SK-N-SH treated with all-trans-retinoic acid at 6 μM for 48 hours (cell line): ENCODE measurements at regions not wholly inside any gene's neighbourhood (a gene's known extent, or its start where the extent isn't known, plus 50 kb on each side); places are given as distances from the start of the nearest gene placed in this dataset.

ENCODE experiments used
- ATAC-seq: fragments of 200-7000 bp; cut with Tn5 transposase; 3 replicates; pipeline ENCODE4 v1.9.1; 2020; ENCODE audit warnings: mild to moderate bottlenecking, moderate library complexity
- ARNTL ChIP-seq: fragments of 450-650 bp; formaldehyde crosslinking; IDR thresholded peaks from 2 replicates; pipeline ENCODE4 v1.5.0; 2020; ENCODE audit warnings: low read depth, mild to moderate bottlenecking, moderate library complexity, borderline replicate concordance
- CREB5 ChIP-seq: fragments of 250-450 bp; sonication (Bioruptor Pico); IDR thresholded peaks from 2 replicates; pipeline ENCODE4 v1.5.1; 2020; ENCODE audit warnings: low read depth, mild to moderate bottlenecking, moderate library complexity
- CSDC2 ChIP-seq: fragments of 250-450 bp; sonication (Bioruptor Pico); IDR thresholded peaks from 2 replicates; pipeline ENCODE4 v1.5.0; 2020; ENCODE audit warnings: mild to moderate bottlenecking, moderate library complexity
- GLIS3 ChIP-seq: fragments of 250-450 bp; sonication (Bioruptor Pico); IDR thresholded peaks from 2 replicates; pipeline ENCODE4 v1.5.0; 2020; ENCODE audit warnings: mild to moderate bottlenecking, moderate library complexity
- ISL1 ChIP-seq: fragments of 250-450 bp; sonication (Bioruptor Pico); IDR thresholded peaks from 2 replicates; pipeline ENCODE4 v2.1.2; 2022; ENCODE audit warnings: mild to moderate bottlenecking, moderate library complexity
- OSR1 ChIP-seq: fragments of 250-450 bp; sonication (Bioruptor Pico); IDR thresholded peaks from 2 replicates; pipeline ENCODE4 v1.8.0; 2022; ENCODE audit warnings: moderate library complexity, mild to moderate bottlenecking, inconsistent platforms
- POU6F1 ChIP-seq: fragments of 250-450 bp; sonication (Bioruptor Pico); IDR thresholded peaks from 2 replicates; pipeline ENCODE4 v1.8.0; 2021; ENCODE audit warnings: low read depth, mild to moderate bottlenecking, moderate library complexity, borderline replicate concordance
- PPARA ChIP-seq: fragments of 250-450 bp; sonication (Bioruptor Pico); IDR thresholded peaks from 2 replicates; pipeline ENCODE4 v1.5.0; 2020; ENCODE audit warnings: mild to moderate bottlenecking, borderline replicate concordance
- RARB ChIP-seq: fragments of 250-450 bp; sonication (Bioruptor Pico); IDR thresholded peaks from 2 replicates; pipeline ENCODE4 v1.8.0; 2021; ENCODE audit warnings: mild to moderate bottlenecking, moderate library complexity
- TCF4 ChIP-seq: fragments of 250-450 bp; sonication (Bioruptor Pico); IDR thresholded peaks from 2 replicates; pipeline ENCODE4 v1.8.0; 2021; ENCODE audit warnings: mild to moderate bottlenecking, moderate library complexity, borderline replicate concordance
- TOX ChIP-seq: fragments of 250-450 bp; sonication (Bioruptor Pico); IDR thresholded peaks from 2 replicates; pipeline ENCODE4 v1.8.0; 2021; ENCODE audit warnings: mild to moderate bottlenecking, moderate library complexity, borderline replicate concordance
- ZC3H10 ChIP-seq: fragments of 250-450 bp; sonication (Bioruptor Pico); IDR thresholded peaks from 2 replicates; pipeline ENCODE4 v1.5.1; 2021; ENCODE audit warnings: mild to moderate bottlenecking, moderate library complexity
- ZFP3 ChIP-seq: fragments of 250-450 bp; sonication (Bioruptor Pico); IDR thresholded peaks from 2 replicates; pipeline ENCODE4 v1.5.0; 2020; ENCODE audit warnings: mild to moderate bottlenecking, moderate library complexity
- ZFP30 ChIP-seq: fragments of 450-650 bp; formaldehyde crosslinking; IDR thresholded peaks from 2 replicates; pipeline ENCODE4 v1.5.0; 2022; ENCODE audit warnings: mild to moderate bottlenecking, moderate library complexity
- ZNF565 ChIP-seq: fragments of 450-650 bp; formaldehyde crosslinking; conservative IDR thresholded peaks from 2 replicates; pipeline ENCODE4 v1.5.0; 2020; ENCODE audit warnings: low read depth, mild to moderate bottlenecking, moderate library complexity
- ZNF70 ChIP-seq: fragments of 450-650 bp; formaldehyde crosslinking; IDR thresholded peaks from 2 replicates; pipeline ENCODE4 v1.5.0; 2020; ENCODE audit warnings: mild to moderate bottlenecking, moderate library complexity
- ZNF8 ChIP-seq: fragments of 450-650 bp; formaldehyde crosslinking; IDR thresholded peaks from 2 replicates; pipeline ENCODE4 v1.5.0; 2020; ENCODE audit warnings: mild to moderate bottlenecking, moderate library complexity
- TF ChIP-seq, protein P1 (sequence below): fragments of 250-450 bp; sonication (Bioruptor Pico); IDR thresholded peaks from 2 replicates; pipeline ENCODE4 v1.5.1; 2021; ENCODE audit warnings: mild to moderate bottlenecking, moderate library complexity
- TF ChIP-seq, protein P2 (sequence below): fragments of 250-450 bp; sonication (Bioruptor Pico); IDR thresholded peaks from 2 replicates; pipeline ENCODE4 v1.8.0; 2020; ENCODE audit warnings: mild to moderate bottlenecking, moderate library complexity, borderline replicate concordance
- TF ChIP-seq, protein P3 (sequence below): fragments of 250-450 bp; sonication (Bioruptor Pico); IDR thresholded peaks from 2 replicates; pipeline ENCODE4 v1.5.0; 2020; ENCODE audit warnings: mild to moderate bottlenecking, moderate library complexity

DNA sequence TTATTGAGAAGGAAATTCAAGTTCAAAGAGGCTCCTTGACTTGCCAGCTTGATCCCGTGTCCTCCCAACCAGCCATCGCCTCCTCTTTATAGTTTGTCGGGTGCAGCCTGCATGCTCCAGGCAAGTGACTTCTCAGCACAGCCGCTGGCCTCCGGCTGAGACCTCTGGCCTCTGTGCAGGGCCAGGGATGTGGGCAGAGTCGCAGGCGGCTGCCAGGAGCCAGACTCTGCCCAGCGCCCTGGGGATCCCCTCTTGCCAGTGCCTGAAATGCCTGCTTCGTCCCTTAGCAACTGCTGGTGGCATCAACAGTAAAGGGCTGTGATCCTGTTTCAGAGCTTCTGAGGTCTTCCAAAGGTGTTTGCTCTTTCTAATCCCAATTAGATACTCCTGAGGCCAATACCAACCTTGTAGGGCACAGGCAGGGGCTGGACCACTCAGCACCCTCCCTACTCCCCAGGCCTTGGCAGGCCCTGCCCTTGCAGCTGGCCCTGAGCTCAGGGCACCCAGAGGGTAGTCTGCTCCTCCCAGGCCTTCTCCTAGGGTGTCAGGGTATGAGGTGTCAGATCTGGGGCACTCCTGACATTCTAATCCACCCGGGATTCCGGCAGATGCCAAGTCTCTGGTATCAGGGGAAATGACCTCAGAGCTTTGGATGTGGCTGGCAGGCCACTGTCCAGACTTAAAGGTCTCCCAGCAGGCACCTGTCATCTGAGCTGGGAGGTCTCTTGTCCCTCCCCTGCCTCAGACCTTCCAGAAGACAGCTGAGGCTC, 68.0 kb upstream of the SIAH1 start:
- no peak for ATAC-seq
- TF ChIP-seq ZNF8 = no peak
- no peak for TF ChIP-seq RARB (CRISPR knock-in tag)
- no peak for TF ChIP-seq POU6F1 (CRISPR knock-in tag)
- TF ChIP-seq, protein P1, sequence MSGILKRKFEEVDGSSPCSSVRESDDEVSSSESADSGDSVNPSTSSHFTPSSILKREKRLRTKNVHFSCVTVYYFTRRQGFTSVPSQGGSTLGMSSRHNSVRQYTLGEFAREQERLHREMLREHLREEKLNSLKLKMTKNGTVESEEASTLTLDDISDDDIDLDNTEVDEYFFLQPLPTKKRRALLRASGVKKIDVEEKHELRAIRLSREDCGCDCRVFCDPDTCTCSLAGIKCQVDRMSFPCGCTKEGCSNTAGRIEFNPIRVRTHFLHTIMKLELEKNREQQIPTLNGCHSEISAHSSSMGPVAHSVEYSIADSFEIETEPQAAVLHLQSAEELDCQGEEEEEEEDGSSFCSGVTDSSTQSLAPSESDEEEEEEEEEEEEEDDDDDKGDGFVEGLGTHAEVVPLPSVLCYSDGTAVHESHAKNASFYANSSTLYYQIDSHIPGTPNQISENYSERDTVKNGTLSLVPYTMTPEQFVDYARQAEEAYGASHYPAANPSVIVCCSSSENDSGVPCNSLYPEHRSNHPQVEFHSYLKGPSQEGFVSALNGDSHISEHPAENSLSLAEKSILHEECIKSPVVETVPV (CRISPR knock-in tag) = no peak
- TF ChIP-seq ZFP30 (CRISPR knock-in tag) = no peak
- no peak for TF ChIP-seq ZC3H10 (CRISPR knock-in tag)
- no peak for TF ChIP-seq CSDC2 (CRISPR knock-in tag)
- TF ChIP-seq, protein P2, sequence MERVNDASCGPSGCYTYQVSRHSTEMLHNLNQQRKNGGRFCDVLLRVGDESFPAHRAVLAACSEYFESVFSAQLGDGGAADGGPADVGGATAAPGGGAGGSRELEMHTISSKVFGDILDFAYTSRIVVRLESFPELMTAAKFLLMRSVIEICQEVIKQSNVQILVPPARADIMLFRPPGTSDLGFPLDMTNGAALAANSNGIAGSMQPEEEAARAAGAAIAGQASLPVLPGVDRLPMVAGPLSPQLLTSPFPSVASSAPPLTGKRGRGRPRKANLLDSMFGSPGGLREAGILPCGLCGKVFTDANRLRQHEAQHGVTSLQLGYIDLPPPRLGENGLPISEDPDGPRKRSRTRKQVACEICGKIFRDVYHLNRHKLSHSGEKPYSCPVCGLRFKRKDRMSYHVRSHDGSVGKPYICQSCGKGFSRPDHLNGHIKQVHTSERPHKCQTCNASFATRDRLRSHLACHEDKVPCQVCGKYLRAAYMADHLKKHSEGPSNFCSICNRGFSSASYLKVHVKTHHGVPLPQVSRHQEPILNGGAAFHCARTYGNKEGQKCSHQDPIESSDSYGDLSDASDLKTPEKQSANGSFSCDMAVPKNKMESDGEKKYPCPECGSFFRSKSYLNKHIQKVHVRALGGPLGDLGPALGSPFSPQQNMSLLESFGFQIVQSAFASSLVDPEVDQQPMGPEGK (CRISPR knock-in tag) = no peak
- TF ChIP-seq ZFP3 (CRISPR knock-in tag) = no peak
- TF ChIP-seq, all 23 proteins: peak for 0

DNA sequence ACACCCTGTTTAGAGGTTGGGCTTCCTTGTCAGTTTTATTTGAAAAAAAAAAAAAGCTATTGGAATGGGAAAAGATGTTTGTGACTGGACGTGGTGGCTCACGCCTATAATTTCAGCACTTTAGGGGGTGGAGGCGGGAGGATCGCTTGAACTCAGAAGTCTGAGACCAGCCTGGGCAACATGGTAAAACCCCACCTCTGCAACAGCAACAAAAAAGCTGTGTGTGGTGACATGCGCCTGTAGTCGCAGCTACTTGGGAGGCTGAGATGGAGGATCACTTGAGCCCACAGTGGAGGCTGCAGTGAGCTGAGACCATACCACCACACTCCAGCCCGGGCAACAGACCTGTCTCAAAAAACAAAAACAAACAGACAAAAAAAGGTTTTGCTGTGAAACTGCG, 66.1 kb upstream of the SIAH1 start:
- TF ChIP-seq OSR1 (no peak), ZC3H10 (CRISPR knock-in tag) (no peak), ZFP3 (CRISPR knock-in tag) (no peak), ZNF70 (CRISPR knock-in tag) (no peak), ZNF565 (no peak), CSDC2 (CRISPR knock-in tag) (no peak)
- TF ChIP-seq, protein P1 (CRISPR knock-in tag) = no peak
- TF ChIP-seq, protein P2 (CRISPR knock-in tag) = no peak

DNA sequence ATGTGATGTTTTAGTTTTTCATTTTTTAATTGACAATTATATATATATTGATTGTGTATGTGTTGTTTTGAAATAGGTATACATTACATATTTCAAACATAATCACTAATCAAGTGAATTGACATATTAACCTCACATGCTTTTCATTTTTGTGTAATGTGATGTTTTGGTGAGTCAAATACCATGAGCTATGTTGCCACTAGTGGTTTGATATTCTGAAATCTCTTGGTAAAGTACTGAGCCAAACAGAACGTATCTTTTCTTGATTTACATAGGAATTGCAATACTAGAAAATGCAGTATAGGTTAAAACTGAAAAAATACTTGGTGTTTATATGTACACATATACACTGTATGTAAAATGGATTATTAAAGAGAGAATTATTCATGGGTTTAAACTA, 65.2 kb upstream of the SIAH1 start:
- no peak for ATAC-seq
- TF ChIP-seq CSDC2 (CRISPR knock-in tag) (no peak), CREB5 (CRISPR knock-in tag) (no peak), TCF4 (no peak), ZNF70 (CRISPR knock-in tag) (no peak), PPARA (CRISPR knock-in tag) (no peak), ZC3H10 (CRISPR knock-in tag) (no peak), GLIS3 (CRISPR knock-in tag) (no peak), RARB (CRISPR knock-in tag) (no peak), ISL1 (CRISPR knock-in tag) (no peak), ZNF565 (no peak), TOX (no peak), ARNTL (CRISPR knock-in tag) (no peak)
- TF ChIP-seq, protein P1 (CRISPR knock-in tag) = no peak
- TF ChIP-seq, protein P3, sequence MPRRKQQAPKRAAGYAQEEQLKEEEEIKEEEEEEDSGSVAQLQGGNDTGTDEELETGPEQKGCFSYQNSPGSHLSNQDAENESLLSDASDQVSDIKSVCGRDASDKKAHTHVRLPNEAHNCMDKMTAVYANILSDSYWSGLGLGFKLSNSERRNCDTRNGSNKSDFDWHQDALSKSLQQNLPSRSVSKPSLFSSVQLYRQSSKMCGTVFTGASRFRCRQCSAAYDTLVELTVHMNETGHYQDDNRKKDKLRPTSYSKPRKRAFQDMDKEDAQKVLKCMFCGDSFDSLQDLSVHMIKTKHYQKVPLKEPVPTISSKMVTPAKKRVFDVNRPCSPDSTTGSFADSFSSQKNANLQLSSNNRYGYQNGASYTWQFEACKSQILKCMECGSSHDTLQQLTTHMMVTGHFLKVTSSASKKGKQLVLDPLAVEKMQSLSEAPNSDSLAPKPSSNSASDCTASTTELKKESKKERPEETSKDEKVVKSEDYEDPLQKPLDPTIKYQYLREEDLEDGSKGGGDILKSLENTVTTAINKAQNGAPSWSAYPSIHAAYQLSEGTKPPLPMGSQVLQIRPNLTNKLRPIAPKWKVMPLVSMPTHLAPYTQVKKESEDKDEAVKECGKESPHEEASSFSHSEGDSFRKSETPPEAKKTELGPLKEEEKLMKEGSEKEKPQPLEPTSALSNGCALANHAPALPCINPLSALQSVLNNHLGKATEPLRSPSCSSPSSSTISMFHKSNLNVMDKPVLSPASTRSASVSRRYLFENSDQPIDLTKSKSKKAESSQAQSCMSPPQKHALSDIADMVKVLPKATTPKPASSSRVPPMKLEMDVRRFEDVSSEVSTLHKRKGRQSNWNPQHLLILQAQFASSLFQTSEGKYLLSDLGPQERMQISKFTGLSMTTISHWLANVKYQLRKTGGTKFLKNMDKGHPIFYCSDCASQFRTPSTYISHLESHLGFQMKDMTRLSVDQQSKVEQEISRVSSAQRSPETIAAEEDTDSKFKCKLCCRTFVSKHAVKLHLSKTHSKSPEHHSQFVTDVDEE (CRISPR knock-in tag) = no peak

More for the DNA sequence above, 66.1 kb upstream of the SIAH1 start:
- ATAC-seq = no peak
